ENCODE measurements at regions not wholly inside any gene's neighbourhood (a gene's known extent, or its start where the extent isn't known, plus 50 kb on each side); places are given as distances from the start of the nearest gene placed in this dataset.

GRCh38 chr15:26179906-26180305, 316.8 kb upstream of the ATP10A start:
- no peak for TF ChIP-seq SIN3A (IDR thresholded peaks at IDR 0.05; ENCODE audit: borderline replicate concordance, insufficient read depth, low read length)
- TF ChIP-seq TAF1 (IDR thresholded peaks at IDR 0.05; ENCODE audit: borderline replicate concordance, insufficient read depth, low read length) = no peak
- TF ChIP-seq REST (IDR thresholded peaks at IDR 0.05; ENCODE audit: insufficient read depth in 1 of 2, low read depth in 2 of 2, low read length in 2 of 2) = no peak
- TF ChIP-seq POLR2AphosphoS5 (IDR thresholded peaks at IDR 0.05; ENCODE audit: low read depth, low read length) = no peak
- TF ChIP-seq FOXP2 (optimal IDR thresholded peaks at IDR 0.05; ENCODE audit: borderline replicate concordance, extremely low read depth, extremely low read length, insufficient read depth) = no peak

- no peak for TF ChIP-seq FOXP2 (optimal IDR thresholded peaks at IDR 0.05; ENCODE audit: borderline replicate concordance, extremely low read depth, extremely low read length, insufficient read depth)
- no peak for TF ChIP-seq POLR2AphosphoS5 (IDR thresholded peaks at IDR 0.05; ENCODE audit: low read depth, low read length)
- TF ChIP-seq SIN3A (IDR thresholded peaks at IDR 0.05; ENCODE audit: borderline replicate concordance, insufficient read depth, low read length) = no peak
- no peak for TF ChIP-seq TAF1 (IDR thresholded peaks at IDR 0.05; ENCODE audit: borderline replicate concordance, insufficient read depth, low read length)
- TF ChIP-seq REST (IDR thresholded peaks at IDR 0.05; ENCODE audit: insufficient read depth in 1 of 2, low read depth in 2 of 2, low read length in 2 of 2) = no peak
Measured at GRCh38 chr15:26178640-26179220, 315.6 kb upstream of the ATP10A start.

- TF ChIP-seq REST (IDR thresholded peaks at IDR 0.05; ENCODE audit: insufficient read depth in 1 of 2, low read depth in 2 of 2, low read length in 2 of 2) (no peak), POLR2AphosphoS5 (IDR thresholded peaks at IDR 0.05; ENCODE audit: low read depth, low read length) (no peak), SIN3A (IDR thresholded peaks at IDR 0.05; ENCODE audit: borderline replicate concordance, insufficient read depth, low read length) (no peak), FOXP2 (optimal IDR thresholded peaks at IDR 0.05; ENCODE audit: borderline replicate concordance, extremely low read depth, extremely low read length, insufficient read depth) (no peak), TAF1 (IDR thresholded peaks at IDR 0.05; ENCODE audit: borderline replicate concordance, insufficient read depth, low read length) (no peak)
Measured at GRCh38 chr15:26177816-26178215, 314.7 kb upstream of the ATP10A start.

DNA sequence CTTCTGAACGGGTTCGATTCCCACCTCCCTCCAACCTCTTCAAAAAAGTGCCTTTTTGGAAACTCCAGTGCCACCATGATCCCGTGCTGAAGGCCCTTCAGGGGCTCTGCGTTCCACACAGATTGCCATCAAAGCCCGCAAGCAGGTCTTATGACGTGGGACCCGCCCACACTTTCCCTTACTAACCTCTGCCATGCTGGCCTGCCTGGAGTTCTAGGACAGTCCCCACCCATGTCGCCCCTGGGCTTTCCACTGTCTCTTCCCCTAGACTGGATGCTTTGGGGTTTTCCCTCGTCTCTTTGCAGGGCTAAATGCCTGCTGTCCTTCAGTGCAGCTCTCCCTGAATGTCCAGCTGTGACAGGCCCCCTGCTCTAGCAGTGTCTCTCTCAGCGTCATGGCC, 313.7 kb upstream of the ATP10A start:
- no peak for TF ChIP-seq SIN3A (IDR thresholded peaks at IDR 0.05; ENCODE audit: borderline replicate concordance, insufficient read depth, low read length)
- TF ChIP-seq TAF1 (IDR thresholded peaks at IDR 0.05; ENCODE audit: borderline replicate concordance, insufficient read depth, low read length) = no peak
- TF ChIP-seq REST (IDR thresholded peaks at IDR 0.05; ENCODE audit: insufficient read depth in 1 of 2, low read depth in 2 of 2, low read length in 2 of 2) = no peak
- TF ChIP-seq FOXP2 (optimal IDR thresholded peaks at IDR 0.05; ENCODE audit: borderline replicate concordance, extremely low read depth, extremely low read length, insufficient read depth) = no peak
- no peak for TF ChIP-seq POLR2AphosphoS5 (IDR thresholded peaks at IDR 0.05; ENCODE audit: low read depth, low read length)
